ENCODE measurements at regions not wholly inside any gene's neighbourhood (a gene's known extent, or its start where the extent isn't known, plus 50 kb on each side); places are given as distances from the start of the nearest gene placed in this dataset.
"Not testable (repeated sequence)": the region's sequence is repeated elsewhere in the genome, so short reads cannot be mapped to it uniquely, and the experiment has no call there.

DNA sequence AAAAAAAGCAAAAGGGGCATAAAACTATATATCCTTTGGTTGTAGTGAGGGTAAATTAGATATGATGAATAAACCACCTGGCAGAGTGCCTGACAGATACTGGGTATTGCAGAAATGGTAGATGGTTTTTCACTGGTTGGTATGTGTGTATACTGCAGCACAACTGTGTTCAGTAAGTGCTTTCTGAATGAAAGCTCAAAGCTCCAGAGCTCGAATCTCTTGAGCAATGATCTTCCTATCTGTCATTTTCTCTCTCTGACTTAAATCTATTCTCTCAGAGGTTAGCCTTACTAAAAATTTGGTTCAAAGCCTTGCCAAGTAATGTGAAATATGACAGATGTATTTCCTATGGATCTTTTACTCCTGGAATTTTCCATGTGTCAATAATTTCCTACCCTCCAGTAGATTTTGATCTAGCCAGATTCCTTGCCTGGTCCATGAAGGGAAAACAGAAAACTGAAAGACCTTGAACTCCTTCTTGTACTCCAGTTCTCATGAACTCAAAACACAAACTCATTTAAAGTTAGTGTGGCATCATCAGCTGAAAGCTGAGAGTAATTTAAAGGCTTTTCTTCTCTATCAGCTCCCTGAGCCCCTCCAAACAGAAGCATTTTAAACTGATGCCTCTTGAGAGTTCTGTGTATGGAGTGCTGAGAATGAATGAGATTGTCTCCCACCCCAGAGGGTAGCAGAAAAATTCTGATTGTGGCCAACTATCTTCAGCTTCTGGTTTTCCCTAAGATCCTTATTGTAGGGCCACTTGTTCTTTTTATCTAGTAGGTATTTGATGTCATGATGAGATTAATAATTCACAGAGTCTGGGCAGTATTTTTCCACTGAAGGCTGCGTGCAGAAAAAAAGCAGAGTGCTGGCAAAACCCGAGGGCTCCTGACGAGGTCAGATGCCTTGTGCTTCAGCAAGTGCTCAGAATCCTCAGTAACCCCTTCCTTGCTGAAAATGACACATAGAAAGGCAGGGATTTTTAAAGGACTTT lies 363.4 kb upstream of the BOD1L1 start:
- DNase-seq, result no peak

DNA sequence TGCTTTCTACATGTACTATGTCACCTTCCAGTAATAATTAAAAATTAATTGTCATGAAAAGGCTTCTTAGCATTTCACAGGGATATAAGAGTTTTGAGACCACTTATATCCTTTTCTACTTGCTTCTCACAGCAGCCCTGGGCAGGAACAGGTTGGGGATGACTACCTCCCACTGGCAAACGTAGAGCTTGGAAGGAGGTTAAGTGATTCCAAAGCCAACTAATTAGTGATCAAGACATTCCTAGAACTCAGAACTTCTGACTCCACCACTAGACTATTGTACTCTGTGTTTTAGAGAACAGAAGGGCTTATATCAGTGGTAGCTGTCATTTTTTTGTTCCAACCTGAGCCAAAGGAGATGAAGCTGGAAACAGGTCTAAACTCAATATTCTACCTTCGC lies 364.5 kb upstream of the BOD1L1 start:
- DNase-seq, result no peak

DNA sequence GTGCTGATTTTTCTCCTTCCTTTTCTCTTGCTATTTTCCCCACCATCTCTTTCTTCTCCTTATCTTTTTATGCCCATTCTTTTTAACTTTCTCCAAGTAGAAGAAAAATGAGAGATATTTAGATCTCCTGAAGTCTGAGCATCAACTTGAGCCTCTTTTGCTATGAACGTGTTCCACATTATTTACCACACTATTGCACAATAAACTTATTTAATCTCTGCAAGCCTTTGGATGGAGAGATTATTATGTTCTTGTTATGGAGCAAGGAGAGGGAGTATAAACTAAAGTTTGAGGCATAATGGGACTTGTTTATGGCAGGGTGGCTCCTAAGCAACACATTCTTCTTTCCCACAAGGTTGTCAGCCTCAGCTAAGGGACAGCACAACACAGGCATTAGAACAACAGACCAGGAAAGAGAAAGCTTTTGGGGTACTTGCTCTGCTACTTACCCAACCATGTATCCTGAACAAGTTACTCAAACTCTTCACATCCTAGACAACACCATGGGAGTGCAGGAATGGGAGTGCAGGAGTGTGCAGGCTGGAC lies 365.5 kb upstream of the BOD1L1 start:
- no peak for DNase-seq

DNA sequence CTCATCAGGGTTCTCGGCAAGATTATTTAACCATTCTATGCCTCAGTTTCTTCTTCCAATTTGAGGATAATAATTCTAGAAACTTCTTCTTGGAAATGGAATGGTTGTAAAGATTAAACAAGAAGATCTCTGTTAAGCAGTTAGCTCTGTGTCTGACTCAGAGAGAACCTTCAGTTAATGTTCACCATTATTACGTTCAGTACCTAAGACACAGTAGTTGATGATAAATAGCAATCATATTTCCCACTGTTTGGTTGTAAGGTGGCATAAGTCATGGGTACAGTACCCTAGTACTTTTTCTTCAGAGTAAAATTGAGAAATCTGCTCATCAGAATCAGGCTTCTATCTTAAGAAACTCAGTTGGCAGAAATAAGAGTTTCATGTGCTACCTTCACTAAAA lies 366.5 kb upstream of the BOD1L1 start:
- no peak for DNase-seq

DNA sequence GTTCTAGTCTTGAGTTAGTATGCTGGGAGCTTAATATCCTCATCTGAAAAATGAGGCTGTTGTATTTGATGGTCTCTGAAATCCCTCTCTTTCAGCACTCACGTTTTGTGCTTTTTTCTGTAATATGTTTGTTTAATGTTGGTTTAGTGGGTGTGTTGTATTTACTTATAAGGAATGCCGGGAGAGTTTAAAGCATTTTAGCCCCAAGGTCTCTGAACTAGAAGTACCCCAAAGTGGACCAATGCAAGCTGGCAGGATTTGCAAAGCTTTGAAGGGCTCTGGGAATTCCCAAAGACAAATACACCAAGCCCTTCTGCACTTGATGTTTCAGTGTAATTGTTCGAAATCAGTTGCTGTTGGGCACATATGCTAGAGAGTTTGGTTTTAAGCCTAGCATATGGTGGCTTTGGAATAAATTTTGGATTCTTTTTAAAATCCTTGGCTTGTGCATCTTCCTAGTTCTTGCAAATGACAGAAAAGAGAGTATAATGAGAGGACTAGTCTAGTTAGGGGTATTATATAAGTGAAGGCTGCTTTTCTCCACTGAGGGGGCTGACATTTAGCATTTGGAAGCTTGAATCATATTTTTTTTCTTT lies 371.4 kb upstream of the BOD1L1 start:
- no peak for DNase-seq

DNA sequence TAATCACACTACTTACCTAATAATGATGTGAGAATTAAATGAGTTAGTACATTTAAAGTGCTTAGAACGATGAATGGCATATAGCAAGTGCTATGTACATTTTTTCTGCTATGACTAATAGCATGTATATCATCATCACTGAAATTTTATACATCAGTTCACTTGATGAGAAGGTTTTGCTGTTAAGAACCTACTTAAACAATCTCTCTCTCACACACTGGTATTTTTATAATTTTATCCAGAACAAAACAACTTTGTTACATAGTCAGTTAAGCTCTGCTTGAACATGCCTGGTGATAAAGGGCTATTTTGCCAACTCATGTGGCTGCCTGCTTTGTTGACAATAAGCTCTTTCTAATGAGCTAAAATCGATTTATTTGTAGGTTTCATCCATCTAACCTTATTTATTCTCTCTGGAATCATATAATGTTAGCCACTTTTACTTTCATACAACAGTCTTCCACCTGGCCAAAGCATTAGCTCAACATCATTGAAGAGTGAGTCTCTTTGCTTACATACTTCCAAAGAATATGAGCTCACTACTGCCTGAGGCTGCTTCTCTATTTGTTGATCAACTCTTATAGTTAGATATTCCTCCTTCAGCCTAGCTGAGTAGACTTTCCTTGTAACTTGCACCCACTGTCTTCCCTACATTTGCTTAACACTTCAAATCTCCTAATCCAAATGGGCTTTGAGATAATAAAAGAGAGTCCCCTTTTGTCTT lies 372.7 kb upstream of the BOD1L1 start:
- DNase-seq, result no peak

DNA sequence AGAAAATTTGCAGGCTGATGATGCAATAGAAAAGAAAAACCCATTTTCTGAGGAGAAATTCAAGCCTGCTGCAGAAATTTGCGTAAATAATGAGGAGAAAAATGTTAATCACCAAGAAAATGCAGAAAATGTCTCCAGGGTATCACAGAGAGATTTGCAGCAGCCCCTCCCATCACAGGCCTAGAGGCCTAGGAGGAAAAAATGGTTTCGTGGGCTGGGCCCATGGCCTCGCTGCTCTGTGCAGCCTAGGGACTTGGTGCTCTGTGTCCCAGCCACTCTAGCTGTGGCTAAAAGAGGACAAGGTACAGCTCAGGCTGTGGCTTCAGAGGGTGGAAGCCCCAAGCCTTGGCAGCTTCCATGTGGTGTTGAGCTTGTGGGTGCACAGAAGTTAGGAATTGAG lies 374.8 kb upstream of the BOD1L1 start:
- not testable (repeated sequence) for DNase-seq

DNA sequence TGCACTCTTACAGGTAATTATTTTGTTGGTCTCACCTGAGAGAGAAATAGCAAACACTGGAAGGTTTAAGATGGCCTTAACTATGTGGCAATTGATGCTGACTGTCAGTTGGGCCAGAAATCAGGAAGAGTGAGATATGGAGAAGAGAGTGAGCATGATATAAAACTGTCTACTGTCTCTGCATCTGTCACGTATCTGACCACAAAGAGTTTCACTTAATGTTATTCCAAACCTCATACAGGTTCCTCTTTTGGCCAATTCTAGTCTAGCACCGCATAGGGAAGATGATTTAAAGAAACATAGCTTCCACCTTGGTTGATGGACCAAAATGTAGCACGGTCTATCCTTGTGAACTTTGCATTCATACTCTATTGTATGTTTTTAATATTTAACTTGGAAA lies 381.0 kb upstream of the BOD1L1 start:
- no peak for DNase-seq

DNA sequence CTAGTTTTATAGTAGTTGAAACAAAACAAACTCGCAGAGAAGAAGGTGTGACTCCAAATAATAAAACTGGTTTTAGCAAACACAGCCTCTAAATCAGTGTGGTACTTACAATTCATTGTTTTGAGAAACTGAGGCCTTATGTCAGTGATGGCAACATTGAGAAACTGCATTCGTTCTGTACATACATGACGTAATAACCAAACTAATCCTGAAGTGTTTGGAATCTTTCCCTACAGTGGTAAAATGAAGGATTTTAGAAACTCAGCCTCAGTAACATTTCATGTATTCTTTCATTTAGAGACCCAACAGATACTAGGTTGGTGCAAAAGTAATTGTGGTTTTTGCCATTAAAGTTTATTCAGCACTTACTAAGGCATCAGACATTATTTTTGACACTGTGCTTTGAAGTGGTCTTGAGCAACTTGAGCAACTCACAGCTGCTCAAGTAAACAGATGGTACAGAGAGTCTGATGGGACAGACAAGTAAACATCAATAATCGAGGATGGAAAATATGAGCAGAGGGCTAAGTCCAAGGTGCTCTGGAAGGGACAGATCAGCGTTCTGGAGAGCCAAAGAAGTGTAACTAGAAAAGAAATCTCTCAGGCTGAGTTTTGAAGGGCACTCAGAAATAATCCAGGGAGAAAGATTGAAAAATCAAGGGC lies 390.8 kb upstream of the BOD1L1 start:
- DNase-seq, result no peak

DNA sequence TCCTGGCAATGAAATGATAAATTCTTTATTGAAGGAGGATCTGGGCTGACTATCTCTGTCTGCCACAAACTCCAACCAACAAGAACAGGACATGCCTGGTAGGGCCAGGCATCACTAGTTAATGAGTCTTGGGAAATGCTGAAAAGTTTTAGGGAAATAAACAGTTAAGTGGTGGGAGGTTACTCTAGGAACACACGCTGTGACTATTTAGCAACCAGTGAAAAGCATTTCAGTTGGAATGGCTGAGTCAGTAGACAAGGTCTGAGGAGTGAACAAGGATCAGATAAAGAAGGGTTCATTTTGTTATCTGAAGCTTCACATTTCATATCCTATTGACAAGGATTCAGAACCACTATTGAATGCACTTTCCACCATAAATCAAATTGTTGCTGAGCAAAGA lies 394.9 kb upstream of the BOD1L1 start:
- DNase-seq, result no peak

DNA sequence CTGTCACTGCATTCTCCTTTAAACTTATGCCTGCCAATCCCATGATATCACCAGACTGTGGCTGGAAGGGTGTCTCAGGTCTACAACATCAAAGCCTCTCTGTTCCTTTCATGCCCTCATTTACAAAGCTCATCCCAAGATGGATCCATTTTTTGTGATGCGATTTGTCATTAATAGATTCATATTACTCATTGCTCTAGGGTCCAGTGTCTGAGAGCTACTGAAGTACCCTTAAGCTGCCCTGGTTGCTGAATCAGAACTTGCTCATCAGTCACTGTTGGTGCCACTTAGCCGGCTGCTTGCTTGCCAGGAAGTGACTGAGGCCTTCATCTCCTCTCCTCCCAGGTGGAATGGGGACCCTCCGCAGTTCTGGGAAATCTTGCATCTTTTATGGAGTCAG lies 395.5 kb upstream of the BOD1L1 start:
- no peak for DNase-seq

DNA sequence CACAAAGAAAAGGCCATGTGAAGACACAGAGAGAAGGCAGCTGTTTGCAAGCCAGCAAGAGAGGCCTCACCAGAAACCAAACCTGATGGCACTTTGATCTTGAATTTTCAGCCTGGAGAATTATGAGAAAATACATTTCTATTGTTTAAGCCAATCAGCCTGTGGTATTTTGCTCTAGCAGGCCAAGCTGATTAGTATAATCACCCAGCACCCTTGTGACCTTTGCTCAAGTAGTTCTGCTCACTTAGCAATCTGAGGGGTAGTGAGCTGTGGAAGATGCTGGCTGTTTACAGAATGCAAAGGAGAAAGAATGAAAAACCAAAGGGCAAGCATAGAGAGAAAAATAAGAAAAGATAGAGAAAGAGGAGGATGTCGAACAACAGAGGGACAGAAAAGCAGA lies 396.4 kb upstream of the BOD1L1 start:
- DNase-seq, result no peak

DNA sequence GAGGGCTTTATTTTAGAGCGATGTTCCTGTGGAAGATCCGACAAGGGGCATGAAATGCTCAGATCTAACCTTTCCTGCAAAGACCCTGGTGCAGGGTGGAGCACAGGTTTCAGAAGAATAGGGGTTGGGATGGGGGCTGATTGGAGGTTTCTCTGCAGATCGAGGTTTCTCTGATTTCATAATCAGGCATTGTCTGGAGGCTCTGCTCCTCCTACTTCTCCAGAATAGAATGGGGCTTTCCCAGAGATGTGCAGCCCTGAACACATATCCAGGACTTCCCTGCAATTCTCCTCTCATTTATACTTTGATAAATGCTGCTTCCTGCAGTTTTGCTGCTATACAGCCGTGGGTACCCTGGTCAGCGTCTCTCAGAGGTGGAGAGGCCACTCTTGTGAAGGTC lies 397.6 kb upstream of the BOD1L1 start:
- DNase-seq, result no peak

DNA sequence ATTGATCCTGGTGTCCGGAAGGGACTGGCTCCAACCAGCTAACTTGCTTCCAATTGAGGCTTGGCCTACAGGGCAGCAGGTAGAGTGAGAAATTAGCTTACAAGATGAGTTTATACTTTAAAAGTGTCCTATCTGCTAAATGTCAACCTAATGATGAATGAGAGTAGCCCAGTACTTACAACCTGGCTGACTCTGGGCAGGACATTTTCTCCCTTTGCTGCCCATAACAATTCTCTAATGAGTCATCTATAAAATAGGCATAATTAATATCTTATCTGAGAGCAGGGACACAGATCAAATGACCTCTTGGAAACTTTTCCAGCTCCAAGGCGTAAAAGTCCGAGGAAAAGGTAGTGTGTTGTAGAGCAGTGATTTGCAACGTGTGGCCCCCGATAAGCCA lies 398.4 kb upstream of the BOD1L1 start:
- no peak for DNase-seq

DNA sequence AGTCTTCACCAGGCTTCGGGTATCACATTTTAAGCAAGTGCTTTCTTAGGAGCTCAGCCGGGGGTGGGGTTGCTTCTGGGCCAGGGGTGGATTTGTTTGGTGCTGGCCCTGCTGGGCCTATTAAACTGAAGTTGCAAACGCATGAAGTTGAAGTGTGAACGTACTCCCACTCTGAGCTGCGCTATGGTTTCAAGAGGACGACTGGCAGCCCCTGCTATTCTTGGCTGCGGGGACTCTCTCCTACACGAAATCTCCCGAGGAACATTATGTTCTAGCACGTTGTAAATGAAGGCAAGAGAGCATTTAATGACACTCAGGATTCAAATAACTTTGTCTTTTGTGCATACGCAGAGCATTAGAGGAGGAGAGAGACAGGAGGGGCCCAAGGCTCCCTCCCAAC lies 401.3 kb upstream of the BOD1L1 start:
- DNase-seq, result no peak

DNA sequence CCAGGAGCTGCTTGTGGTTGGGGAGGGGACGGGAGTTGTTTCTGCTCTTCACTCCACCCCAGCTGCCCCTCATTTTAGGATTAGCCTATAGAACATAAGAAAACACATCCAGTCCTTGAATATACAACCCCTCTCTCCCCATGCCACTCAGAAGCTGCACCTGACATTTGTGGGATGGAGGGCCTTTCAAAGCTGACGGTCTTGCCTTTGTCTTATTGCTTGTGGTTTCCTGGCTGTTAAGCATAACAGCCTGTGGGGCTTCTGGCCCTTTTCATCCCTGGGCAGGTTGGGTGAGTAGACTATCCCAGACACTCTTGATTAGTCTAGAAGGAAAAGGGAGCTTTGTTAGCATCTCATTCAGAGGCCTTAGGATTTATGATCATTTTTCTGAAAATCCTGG lies 407.6 kb upstream of the BOD1L1 start:
- no peak for DNase-seq

DNA sequence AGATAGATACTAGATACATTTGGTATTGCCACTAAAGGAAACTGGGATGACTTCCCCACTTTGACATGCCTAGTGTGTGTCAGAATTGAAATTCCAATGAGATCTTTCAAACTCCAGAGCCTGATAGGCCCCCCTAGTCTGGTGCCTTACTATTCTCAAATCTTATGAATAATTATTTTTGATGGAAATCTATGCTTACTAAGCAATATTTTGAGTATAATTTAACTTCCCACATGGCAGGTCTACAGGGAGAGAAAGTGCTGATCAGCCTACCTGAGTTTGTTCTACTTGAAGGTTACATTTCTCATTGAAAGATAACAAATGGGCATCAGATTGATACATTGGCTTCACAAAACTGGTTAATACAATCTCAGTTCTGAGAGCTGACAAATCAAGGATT lies 415.7 kb upstream of the BOD1L1 start:
- DNase-seq, result no peak

DNA sequence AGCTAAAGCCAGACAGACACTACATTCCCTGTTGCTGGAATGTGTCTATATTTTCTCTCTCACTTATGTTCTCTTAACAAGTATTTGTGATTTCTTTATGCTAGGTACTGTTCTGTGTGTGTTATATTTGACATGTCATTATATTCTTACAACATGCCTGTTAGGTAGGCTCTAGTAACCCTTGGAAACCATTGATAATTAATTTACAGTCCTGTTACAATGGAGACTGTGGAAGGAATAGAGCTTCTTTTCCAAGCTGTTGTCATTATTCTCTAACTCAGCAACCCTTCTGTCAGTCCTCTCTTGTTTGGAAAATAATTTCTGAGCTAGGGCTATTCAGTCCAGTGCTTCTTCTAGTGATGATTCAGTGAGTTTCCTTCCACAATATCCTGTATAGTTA lies 419.1 kb upstream of the BOD1L1 start:
- DNase-seq, result no peak

DNA sequence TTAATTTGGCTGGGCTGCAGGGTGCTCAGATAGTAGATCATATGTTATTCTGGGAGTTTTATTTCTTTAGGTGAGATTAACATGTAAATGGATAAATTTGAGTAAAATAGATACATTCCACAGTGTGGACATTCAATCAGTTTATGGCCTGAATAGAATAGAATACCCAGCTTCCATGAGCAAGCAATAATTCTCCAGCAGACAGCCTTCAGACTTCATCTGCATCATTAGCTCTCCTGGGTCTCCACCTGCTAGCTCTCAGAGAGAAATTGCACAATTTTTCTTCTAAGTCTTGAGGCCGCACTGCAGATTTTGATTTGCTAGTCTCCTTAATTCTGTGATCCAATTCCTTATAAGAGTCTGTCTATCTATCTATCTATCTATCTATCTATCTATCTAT lies 420.3 kb upstream of the BOD1L1 start:
- DNase-seq, result no peak

DNA sequence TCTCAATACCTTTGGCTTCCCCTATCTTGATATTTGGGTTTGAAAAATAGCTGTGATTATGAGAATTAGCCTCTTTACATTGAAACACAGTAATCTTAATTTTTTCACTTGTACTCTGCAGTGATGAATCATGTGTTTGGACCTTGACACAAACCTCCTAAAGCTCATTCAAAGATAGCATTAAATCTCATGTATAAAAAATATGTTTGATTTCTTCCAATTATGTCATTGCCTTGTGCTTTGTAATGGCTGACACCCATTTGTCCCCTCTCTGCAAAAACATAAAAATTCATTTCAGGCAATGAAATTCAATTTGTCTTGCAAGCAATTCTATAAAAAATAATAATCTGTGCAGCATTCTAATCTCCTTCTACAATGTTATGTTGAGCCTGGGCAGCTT lies 422.4 kb upstream of the BOD1L1 start:
- DNase-seq, result no peak

DNA sequence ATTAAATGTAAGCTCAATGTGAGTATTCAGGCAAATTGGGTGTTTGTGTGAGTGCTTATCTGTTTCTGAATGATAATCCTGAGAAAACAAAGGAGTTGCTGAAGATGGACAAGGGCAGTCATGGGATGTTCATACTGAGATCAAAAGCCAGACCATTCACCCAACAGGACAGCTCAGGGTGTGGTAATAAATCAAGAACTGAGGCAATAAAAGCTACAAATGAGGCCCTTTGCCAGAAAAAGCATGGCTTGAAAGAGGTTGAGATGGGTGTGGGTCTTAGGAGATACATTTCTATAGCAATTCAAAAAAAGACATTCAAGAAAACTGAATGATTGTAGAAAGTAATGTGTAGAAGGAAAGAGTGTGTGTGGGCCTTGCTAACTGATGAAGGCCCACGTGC lies 425.8 kb upstream of the BOD1L1 start:
- DNase-seq, result no peak

DNA sequence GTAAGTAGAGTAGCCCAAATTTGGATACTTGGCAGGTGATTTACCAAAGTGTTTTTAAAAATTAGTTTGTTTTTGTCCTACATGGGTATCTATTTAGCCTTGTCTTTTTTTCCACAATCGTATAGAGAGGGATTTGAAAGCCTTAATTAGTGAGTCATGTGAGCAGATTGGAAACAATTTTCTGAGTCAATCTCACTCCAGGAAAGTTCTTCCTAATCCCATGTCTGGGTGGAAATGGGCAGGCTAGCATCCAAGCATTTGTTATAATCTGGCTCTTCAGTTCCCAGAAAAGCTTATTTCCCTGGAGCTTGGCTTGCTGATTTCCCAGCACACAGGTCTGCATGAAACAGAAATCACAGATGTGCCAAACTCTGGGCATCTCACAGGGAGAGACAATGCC lies 426.9 kb upstream of the BOD1L1 start:
- DNase-seq, result no peak

DNA sequence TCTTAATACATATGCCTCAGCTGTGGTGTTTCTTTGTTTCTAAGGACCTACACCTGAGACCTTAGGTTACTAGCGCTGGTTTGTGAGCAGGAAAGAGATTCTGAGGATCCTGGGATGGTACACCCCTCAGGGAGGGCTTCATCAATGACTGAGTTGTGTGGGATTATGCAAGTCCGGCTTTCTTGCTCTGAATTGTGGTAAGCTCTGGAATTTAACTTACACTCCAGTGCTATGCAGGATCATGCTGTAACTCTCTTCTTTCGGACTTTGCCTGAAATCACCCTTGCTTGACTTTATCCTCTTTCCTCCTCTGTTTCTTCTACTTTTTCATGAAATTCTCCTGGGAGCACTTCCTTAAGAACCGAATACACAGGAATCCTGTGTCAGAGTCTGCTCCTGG lies 431.5 kb upstream of the BOD1L1 start:
- no peak for DNase-seq
